DND-41 (cell line): ENCODE measurements at regions not wholly inside any gene's neighbourhood (a gene's known extent, or its start where the extent isn't known, plus 50 kb on each side); places are given as distances from the start of the nearest gene placed in this dataset.

Experiments
- ATAC-seq: fragments of 200-7000 bp; cut with Tn5 transposase; 3 replicates; pipeline ENCODE4 v1.9.1; 2021; ENCODE audit warnings: low read depth; ENCODE audit not compliant: insufficient read depth
- DNase-seq: peaks from one replicate; pipeline ENCODE4 v3.0.0-alpha.2; 2020
- H2AFZ ChIP-seq: 2 replicates; pipeline ENCODE4 v1.6.0; 2012; ENCODE audit warnings: low read depth, low read length
- H3K27ac ChIP-seq: 2 replicates; pipeline ENCODE4 v1.5.1; 2012; ENCODE audit warnings: low read length, inconsistent platforms
- H3K27me3 ChIP-seq: fragments of 200-600 bp; sonication (generic); 2 replicates; pipeline ENCODE4 v1.6.0; 2012; ENCODE audit warnings: low read length, mild to moderate bottlenecking, inconsistent platforms; ENCODE audit not compliant: insufficient read depth, poor library complexity
- H3K36me3 ChIP-seq: 2 replicates; pipeline ENCODE4 v1.5.1; 2012; ENCODE audit warnings: low read length, inconsistent platforms; ENCODE audit not compliant: insufficient read depth
- H3K4me1 ChIP-seq: 2 replicates; pipeline ENCODE4 v1.5.1; 2012; ENCODE audit warnings: mild to moderate bottlenecking, low read length; ENCODE audit not compliant: insufficient read depth
- H3K4me2 ChIP-seq: 2 replicates; pipeline ENCODE4 v1.6.0; 2012; ENCODE audit warnings: mild to moderate bottlenecking, moderate library complexity, low read length, inconsistent platforms; ENCODE audit not compliant: insufficient read depth
- H3K4me3 ChIP-seq, 2 experiments: fragments of 200-600 bp in 1 of 2; shearing (Covaris generic) in 1 of 2; 2 replicates each; pipeline ENCODE4 v1.5.1; 2012 to 2016; ENCODE audit warnings: inconsistent platforms in 2 of 2, low read length in 2 of 2, mild to moderate bottlenecking in 2 of 2, low read depth in 1 of 2, moderate library complexity in 1 of 2
- H3K79me2 ChIP-seq: 2 replicates; pipeline ENCODE4 v1.6.0; 2012; ENCODE audit warnings: low read length, inconsistent platforms; ENCODE audit not compliant: insufficient read depth
- H3K9ac ChIP-seq: 2 replicates; pipeline ENCODE4 v1.6.0; 2012; ENCODE audit warnings: low read depth, mild to moderate bottlenecking, inconsistent platforms, low read length, moderate library complexity
- H3K9me3 ChIP-seq: 2 replicates; pipeline ENCODE4 v1.5.1; 2012; ENCODE audit warnings: low read length, moderate library complexity, mild to moderate bottlenecking, inconsistent platforms; ENCODE audit not compliant: insufficient read depth, severe bottlenecking
- H4K20me1 ChIP-seq: 2 replicates; pipeline ENCODE4 v1.6.0; 2012; ENCODE audit warnings: low read length; ENCODE audit not compliant: insufficient read depth
- CTCF ChIP-seq: IDR thresholded peaks from 2 replicates; pipeline ENCODE4 v1.5.1; 2012; ENCODE audit warnings: borderline replicate concordance, low read length, moderate library complexity, mild to moderate bottlenecking; ENCODE audit not compliant: poor library complexity, severe bottlenecking; ENCODE audit errors: extremely low read depth
- EZH2 ChIP-seq: IDR thresholded peaks from 3 replicates; pipeline ENCODE4 v1.6.1; 2012; ENCODE audit warnings: borderline replicate concordance, low read depth, mild to moderate bottlenecking, moderate library complexity, low read length, inconsistent platforms; ENCODE audit not compliant: severe bottlenecking

- Histone ChIP-seq H3K27me3 (peaks cover 2% of the 10 kb centered on the region), H3K9me3 (no peaks in the 10 kb centered on the region), H4K20me1 (no peaks in the 10 kb centered on the region), H3K27ac (no peak overlapping the region), H3K4me2 (no peak overlapping the region), H3K36me3 (no peaks in the 10 kb centered on the region), H2AFZ (no peak overlapping the region), H3K4me1 (no peaks in the 10 kb centered on the region), H3K4me3 (no peak overlapping the region), H3K79me2 (no peaks in the 10 kb centered on the region), H3K9ac (no peak overlapping the region)
- TF ChIP-seq CTCF = no peak
- no peak for TF ChIP-seq EZH2
- ATAC-seq (no peak), DNase-seq (no peak)
These were observed 371.1 kb downstream of the SEC23A start for GRCh38 chr14:38731962-38732361.

- H4K20me1 ChIP-seq = no peaks in the 10 kb centered on the region
- H3K4me3 ChIP-seq = no peak overlapping the region
- DNase-seq (no peak), ATAC-seq (no peak)
- no peak overlapping the region for H3K27ac ChIP-seq
- H3K27me3 ChIP-seq = peaks cover 2% of the 10 kb centered on the region
- no peaks in the 10 kb centered on the region for H3K79me2 ChIP-seq
- no peaks in the 10 kb centered on the region for H3K36me3 ChIP-seq
- no peak overlapping the region for H3K4me2 ChIP-seq
- no peaks in the 10 kb centered on the region for H3K4me1 ChIP-seq
- H3K9me3 ChIP-seq = no peaks in the 10 kb centered on the region
- no peak overlapping the region for H3K9ac ChIP-seq
- TF ChIP-seq CTCF (no peak), EZH2 (no peak)
- no peak overlapping the region for H2AFZ ChIP-seq
These were observed 372.6 kb downstream of the SEC23A start for GRCh38 chr14:38730420-38730819.

- Histone ChIP-seq H3K4me2 (no peak overlapping the region), H3K79me2 (no peaks in the 10 kb centered on the region), H3K27ac (no peak overlapping the region), H2AFZ (no peak overlapping the region), H3K4me3 (no peak overlapping the region), H3K9ac (no peak overlapping the region), H3K27me3 (peaks cover 2% of the 10 kb centered on the region), H3K9me3 (no peaks in the 10 kb centered on the region), H3K36me3 (no peaks in the 10 kb centered on the region), H3K4me1 (no peaks in the 10 kb centered on the region), H4K20me1 (no peaks in the 10 kb centered on the region)
- ATAC-seq = no peak
- TF ChIP-seq EZH2 = no peak
- no peak for TF ChIP-seq CTCF
- no peak for DNase-seq
These were observed 375.3 kb downstream of the SEC23A start for GRCh38 chr14:38727731-38728130.

GRCh38 chr14:38724621-38725020 is 378.4 kb downstream of the SEC23A start:
- Histone ChIP-seq H3K79me2 (no peaks in the 10 kb centered on the region), H2AFZ (no peak overlapping the region), H3K36me3 (no peaks in the 10 kb centered on the region), H4K20me1 (no peaks in the 10 kb centered on the region), H3K4me3 (no peak overlapping the region), H3K27ac (no peak overlapping the region), H3K9me3 (no peaks in the 10 kb centered on the region), H3K4me2 (no peak overlapping the region), H3K9ac (no peak overlapping the region), H3K4me1 (no peaks in the 10 kb centered on the region), H3K27me3 (no peaks in the 10 kb centered on the region)
- DNase-seq (no peak), ATAC-seq (no peak)
- TF ChIP-seq CTCF = no peak
- TF ChIP-seq EZH2 = no peak
